ENCODE measurements at regions not wholly inside any gene's neighbourhood (a gene's known extent, or its start where the extent isn't known, plus 50 kb on each side); places are given as distances from the start of the nearest gene placed in this dataset.

- H3K27ac Mint-ChIP-seq, result no peak overlapping the region
- no peaks in the 10 kb centered on the region for H3K9me3 Mint-ChIP-seq
- no peaks in the 10 kb centered on the region for H3K4me1 Mint-ChIP-seq (ENCODE audit: low read depth)
- H3K36me3 Mint-ChIP-seq (ENCODE audit: low read depth), result no peaks in the 10 kb centered on the region
- H3K27me3 Mint-ChIP-seq, result no peaks in the 10 kb centered on the region
- no peak overlapping the region for H3K4me3 Mint-ChIP-seq
- intact Hi-C loops (cut with micrococcal nuclease), result no loop called here
Measured at GRCh38 chr3:18810306-18810661, 338.0 kb upstream of the KCNH8 start.

GRCh38 chr3:18809640-18810305, 338.5 kb upstream of the KCNH8 start:
- H3K36me3 Mint-ChIP-seq (ENCODE audit: low read depth), result no peaks in the 10 kb centered on the region
- H3K4me1 Mint-ChIP-seq (ENCODE audit: low read depth), result no peaks in the 10 kb centered on the region
- H3K4me3 Mint-ChIP-seq, result no peak overlapping the region
- no peak overlapping the region for H3K27ac Mint-ChIP-seq
- intact Hi-C loops (cut with micrococcal nuclease), result no loop called here
- no peaks in the 10 kb centered on the region for H3K27me3 Mint-ChIP-seq
- no peaks in the 10 kb centered on the region for H3K9me3 Mint-ChIP-seq

GRCh38 chr3:18808429-18808828, 339.9 kb upstream of the KCNH8 start:
- intact Hi-C loops (cut with micrococcal nuclease), result no loop called here
- Mint-ChIP-seq H3K4me3 (no peak overlapping the region), H3K9me3 (no peaks in the 10 kb centered on the region), H3K4me1 (ENCODE audit: low read depth) (no peaks in the 10 kb centered on the region), H3K27me3 (no peaks in the 10 kb centered on the region), H3K27ac (no peak overlapping the region), H3K36me3 (ENCODE audit: low read depth) (no peaks in the 10 kb centered on the region)

GRCh38 chr3:18807593-18807992, 340.7 kb upstream of the KCNH8 start:
- intact Hi-C loops (cut with micrococcal nuclease), result no loop called here
- Mint-ChIP-seq H3K4me3 (no peak overlapping the region), H3K27ac (no peak overlapping the region), H3K4me1 (ENCODE audit: low read depth) (no peaks in the 10 kb centered on the region), H3K27me3 (no peaks in the 10 kb centered on the region), H3K36me3 (ENCODE audit: low read depth) (no peaks in the 10 kb centered on the region), H3K9me3 (no peaks in the 10 kb centered on the region)

- intact Hi-C loops (cut with micrococcal nuclease), result no loop called here
- H3K4me3 Mint-ChIP-seq, result no peak overlapping the region
- H3K27me3 Mint-ChIP-seq, result no peaks in the 10 kb centered on the region
- no peaks in the 10 kb centered on the region for H3K36me3 Mint-ChIP-seq (ENCODE audit: low read depth)
- no peaks in the 10 kb centered on the region for H3K4me1 Mint-ChIP-seq (ENCODE audit: low read depth)
- H3K9me3 Mint-ChIP-seq, result no peaks in the 10 kb centered on the region
- H3K27ac Mint-ChIP-seq, result no peak overlapping the region
Measured at GRCh38 chr3:18806633-18807032, 341.7 kb upstream of the KCNH8 start.

- Mint-ChIP-seq H3K9me3 (no peaks in the 10 kb centered on the region), H3K4me3 (no peak overlapping the region), H3K4me1 (ENCODE audit: low read depth) (no peaks in the 10 kb centered on the region), H3K27me3 (no peaks in the 10 kb centered on the region), H3K27ac (no peak overlapping the region), H3K36me3 (ENCODE audit: low read depth) (no peaks in the 10 kb centered on the region)
- intact Hi-C loops (cut with micrococcal nuclease), result no loop called here
Measured at GRCh38 chr3:18797378-18797777, 350.9 kb upstream of the KCNH8 start.

GRCh38 chr3:18795078-18795477, 353.2 kb upstream of the KCNH8 start:
- H3K9me3 Mint-ChIP-seq, result no peaks in the 10 kb centered on the region
- intact Hi-C loops (cut with micrococcal nuclease), result no loop called here
- no peaks in the 10 kb centered on the region for H3K4me1 Mint-ChIP-seq (ENCODE audit: low read depth)
- no peak overlapping the region for H3K27ac Mint-ChIP-seq
- no peaks in the 10 kb centered on the region for H3K27me3 Mint-ChIP-seq
- no peak overlapping the region for H3K4me3 Mint-ChIP-seq
- H3K36me3 Mint-ChIP-seq (ENCODE audit: low read depth), result no peaks in the 10 kb centered on the region

GRCh38 chr3:18791752-18792151, 356.6 kb upstream of the KCNH8 start:
- Mint-ChIP-seq H3K36me3 (ENCODE audit: low read depth) (no peaks in the 10 kb centered on the region), H3K27me3 (no peaks in the 10 kb centered on the region), H3K4me3 (no peak overlapping the region), H3K27ac (no peak overlapping the region), H3K4me1 (ENCODE audit: low read depth) (no peaks in the 10 kb centered on the region), H3K9me3 (no peaks in the 10 kb centered on the region)
- intact Hi-C loops (cut with micrococcal nuclease), result no loop called here

- intact Hi-C loops (cut with micrococcal nuclease), result no loop called here
- Mint-ChIP-seq H3K36me3 (ENCODE audit: low read depth) (no peaks in the 10 kb centered on the region), H3K9me3 (no peaks in the 10 kb centered on the region), H3K4me1 (ENCODE audit: low read depth) (no peaks in the 10 kb centered on the region), H3K27me3 (no peaks in the 10 kb centered on the region), H3K27ac (no peak overlapping the region), H3K4me3 (no peak overlapping the region)
Measured at GRCh38 chr3:18791182-18791581, 357.1 kb upstream of the KCNH8 start.

GRCh38 chr3:18790384-18790783, 357.9 kb upstream of the KCNH8 start:
- H3K27ac Mint-ChIP-seq, result no peak overlapping the region
- H3K27me3 Mint-ChIP-seq, result no peaks in the 10 kb centered on the region
- no peaks in the 10 kb centered on the region for H3K4me1 Mint-ChIP-seq (ENCODE audit: low read depth)
- H3K9me3 Mint-ChIP-seq, result no peaks in the 10 kb centered on the region
- no peaks in the 10 kb centered on the region for H3K36me3 Mint-ChIP-seq (ENCODE audit: low read depth)
- H3K4me3 Mint-ChIP-seq, result no peak overlapping the region
- intact Hi-C loops (cut with micrococcal nuclease), result no loop called here

- intact Hi-C loops (cut with micrococcal nuclease), result no loop called here
- no peaks in the 10 kb centered on the region for H3K4me1 Mint-ChIP-seq (ENCODE audit: low read depth)
- no peak overlapping the region for H3K27ac Mint-ChIP-seq
- H3K4me3 Mint-ChIP-seq, result no peak overlapping the region
- H3K9me3 Mint-ChIP-seq, result no peaks in the 10 kb centered on the region
- no peaks in the 10 kb centered on the region for H3K27me3 Mint-ChIP-seq
- no peaks in the 10 kb centered on the region for H3K36me3 Mint-ChIP-seq (ENCODE audit: low read depth)
Measured at GRCh38 chr3:18789734-18790133, 358.6 kb upstream of the KCNH8 start.

GRCh38 chr3:18787441-18787840, 360.9 kb upstream of the KCNH8 start:
- H3K9me3 Mint-ChIP-seq, result no peaks in the 10 kb centered on the region
- H3K27me3 Mint-ChIP-seq, result no peaks in the 10 kb centered on the region
- no peaks in the 10 kb centered on the region for H3K36me3 Mint-ChIP-seq (ENCODE audit: low read depth)
- no peak overlapping the region for H3K27ac Mint-ChIP-seq
- no peaks in the 10 kb centered on the region for H3K4me1 Mint-ChIP-seq (ENCODE audit: low read depth)
- intact Hi-C loops (cut with micrococcal nuclease), result no loop called here
- no peak overlapping the region for H3K4me3 Mint-ChIP-seq

- no peaks in the 10 kb centered on the region for H3K9me3 Mint-ChIP-seq
- no peaks in the 10 kb centered on the region for H3K27me3 Mint-ChIP-seq
- H3K4me1 Mint-ChIP-seq (ENCODE audit: low read depth), result no peaks in the 10 kb centered on the region
- intact Hi-C loops (cut with micrococcal nuclease), result no loop called here
- no peaks in the 10 kb centered on the region for H3K36me3 Mint-ChIP-seq (ENCODE audit: low read depth)
- H3K27ac Mint-ChIP-seq, result no peak overlapping the region
- H3K4me3 Mint-ChIP-seq, result no peak overlapping the region
Measured at GRCh38 chr3:18786650-18787323, 361.5 kb upstream of the KCNH8 start.

- Mint-ChIP-seq H3K27ac (no peak overlapping the region), H3K4me3 (no peak overlapping the region), H3K4me1 (ENCODE audit: low read depth) (no peaks in the 10 kb centered on the region), H3K27me3 (no peaks in the 10 kb centered on the region), H3K36me3 (ENCODE audit: low read depth) (no peaks in the 10 kb centered on the region), H3K9me3 (no peaks in the 10 kb centered on the region)
- intact Hi-C loops (cut with micrococcal nuclease), result no loop called here
Measured at GRCh38 chr3:18782191-18782590, 357.1 kb upstream of the SATB1 start.

- H3K36me3 Mint-ChIP-seq (ENCODE audit: low read depth), result no peaks in the 10 kb centered on the region
- H3K4me1 Mint-ChIP-seq (ENCODE audit: low read depth), result no peaks in the 10 kb centered on the region
- intact Hi-C loops (cut with micrococcal nuclease), result no loop called here
- no peak overlapping the region for H3K4me3 Mint-ChIP-seq
- H3K27ac Mint-ChIP-seq, result no peak overlapping the region
- H3K9me3 Mint-ChIP-seq, result no peaks in the 10 kb centered on the region
- no peaks in the 10 kb centered on the region for H3K27me3 Mint-ChIP-seq
Measured at GRCh38 chr3:18780959-18781358, 355.8 kb upstream of the SATB1 start.
